Superior temporal gyrus (tissue), 1 donor: ENCODE measurements at regions not wholly inside any gene's neighbourhood (a gene's known extent, or its start where the extent isn't known, plus 50 kb on each side); places are given as distances from the start of the nearest gene placed in this dataset.
"Not testable (repeated sequence)": the region's sequence is repeated elsewhere in the genome, so short reads cannot be mapped to it uniquely, and the experiment has no call there.

Experiments
- DNase-seq: peaks from one replicate; pipeline ENCODE4 v3.0.0-alpha.2; 2016; ENCODE audit errors: extremely low spot score

DNA sequence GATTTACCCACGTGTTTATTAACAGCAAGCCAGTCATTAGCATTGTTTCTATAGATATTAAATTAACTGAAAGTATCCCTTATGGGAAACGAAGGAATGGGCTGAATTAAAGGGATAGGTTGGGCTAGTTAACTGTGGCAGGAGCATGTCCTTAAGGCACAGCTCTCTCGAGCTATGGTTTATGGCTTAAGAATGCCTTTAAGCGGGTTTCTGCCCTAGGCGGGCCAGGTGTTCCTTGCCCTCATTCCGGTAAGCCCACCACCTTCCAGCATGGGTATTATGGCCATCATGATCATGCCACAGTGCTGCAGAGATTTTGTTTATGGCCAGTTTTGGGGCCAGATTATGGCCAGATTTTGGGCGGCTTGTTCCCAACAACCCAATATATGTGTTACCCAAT lies 569.9 kb upstream of the MBL2 start:
- DNase-seq = not testable (repeated sequence)

DNA sequence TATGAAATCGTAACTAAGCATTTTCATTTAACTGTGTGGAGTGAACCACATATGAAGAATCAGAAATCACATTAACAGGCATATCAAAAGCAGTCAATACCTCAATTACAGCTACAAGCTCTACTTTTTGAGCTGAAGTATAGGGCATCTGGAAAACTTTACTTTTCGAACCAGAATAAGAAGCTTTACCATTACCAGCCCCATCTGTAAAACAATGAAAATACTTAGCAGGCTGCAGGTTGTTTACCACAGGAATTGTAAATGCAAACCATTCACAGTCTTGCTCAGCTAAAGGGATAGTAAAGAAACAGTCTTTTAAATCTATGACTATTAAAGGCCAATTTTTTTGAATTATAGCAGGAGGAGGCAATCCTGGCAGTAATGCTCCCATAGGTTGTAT lies 565.6 kb upstream of the MBL2 start:
- not testable (repeated sequence) for DNase-seq

DNA sequence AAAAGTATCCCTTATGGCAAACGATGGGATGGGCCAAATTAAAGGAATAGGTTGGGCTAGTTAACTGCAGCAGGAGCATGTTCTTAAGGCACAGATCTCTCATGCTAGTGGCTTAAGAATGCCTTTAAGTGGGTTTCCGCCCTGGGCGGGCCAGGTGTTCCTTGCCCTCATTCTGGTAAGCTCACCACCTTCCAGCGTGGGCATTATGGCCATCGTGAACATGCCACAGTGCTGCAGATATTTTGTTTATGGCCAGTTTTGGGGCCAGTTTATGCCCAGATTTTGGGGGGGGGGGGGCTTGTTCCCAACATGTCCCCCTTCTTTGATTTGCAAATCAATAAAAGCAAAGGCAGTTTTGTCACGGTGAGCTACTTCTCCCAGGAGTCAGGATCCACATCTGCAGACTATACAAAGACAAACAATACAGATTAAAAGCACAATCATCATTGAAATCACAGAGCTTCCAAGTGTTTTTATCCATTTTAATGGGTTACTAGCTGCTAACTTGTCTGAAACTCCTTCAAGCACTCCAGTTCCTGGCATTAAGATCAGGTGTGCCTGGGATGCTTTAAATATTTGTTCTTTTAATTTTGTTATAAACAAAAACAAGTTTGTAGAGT lies 563.3 kb upstream of the MBL2 start:
- DNase-seq = not testable (repeated sequence)

GRCh38 chr10:53331460-53331859 lies 558.9 kb upstream of the MBL2 start:
- no peak for DNase-seq

DNA sequence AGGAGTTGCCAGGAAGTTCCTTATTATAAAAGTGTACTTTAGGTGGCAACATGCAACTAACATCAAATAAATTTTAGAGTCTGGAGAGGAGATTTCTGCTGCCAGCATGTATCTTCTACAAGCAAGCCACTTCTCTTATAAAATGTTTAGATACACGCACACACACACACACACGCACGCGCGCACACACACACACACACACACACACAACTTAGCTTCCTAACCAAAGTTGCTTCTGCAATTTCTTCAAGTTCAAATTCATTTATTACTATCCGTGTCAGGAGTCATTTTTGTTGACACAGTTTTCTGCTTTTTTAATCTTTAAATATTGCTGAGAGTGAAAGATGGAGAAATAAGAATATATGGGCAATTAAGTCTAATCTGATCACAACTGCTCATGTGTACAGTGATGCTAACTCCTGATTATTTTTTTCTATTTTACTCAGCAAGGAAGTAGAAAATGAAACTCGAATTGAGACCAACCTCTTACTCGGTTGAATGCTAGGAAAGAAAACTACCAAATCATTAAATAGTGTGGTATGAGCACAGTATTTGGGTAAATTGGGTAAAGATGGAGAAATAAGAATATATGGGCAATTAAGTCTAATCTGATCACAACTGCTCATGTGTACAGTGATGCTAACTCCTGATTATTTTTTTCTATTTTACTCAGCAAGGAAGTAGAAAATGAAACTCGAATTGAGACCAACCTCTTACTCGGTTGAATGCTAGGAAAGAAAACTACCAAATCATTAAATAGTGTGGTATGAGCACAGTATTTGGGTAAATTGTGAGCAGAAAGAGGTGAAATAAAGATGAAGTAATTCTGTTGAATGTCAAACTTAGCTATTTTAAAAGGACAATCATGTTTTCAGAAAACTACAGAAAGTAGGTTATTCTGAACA lies 554.1 kb upstream of the MBL2 start:
- DNase-seq = not testable (repeated sequence)

GRCh38 chr10:53325066-53325465 lies 552.5 kb upstream of the MBL2 start:
- DNase-seq = no peak

GRCh38 chr10:53315709-53316108 lies 543.1 kb upstream of the MBL2 start:
- DNase-seq = no peak

- no peak for DNase-seq
Observed at GRCh38 chr10:53314876-53315275, 542.3 kb upstream of the MBL2 start.

DNA sequence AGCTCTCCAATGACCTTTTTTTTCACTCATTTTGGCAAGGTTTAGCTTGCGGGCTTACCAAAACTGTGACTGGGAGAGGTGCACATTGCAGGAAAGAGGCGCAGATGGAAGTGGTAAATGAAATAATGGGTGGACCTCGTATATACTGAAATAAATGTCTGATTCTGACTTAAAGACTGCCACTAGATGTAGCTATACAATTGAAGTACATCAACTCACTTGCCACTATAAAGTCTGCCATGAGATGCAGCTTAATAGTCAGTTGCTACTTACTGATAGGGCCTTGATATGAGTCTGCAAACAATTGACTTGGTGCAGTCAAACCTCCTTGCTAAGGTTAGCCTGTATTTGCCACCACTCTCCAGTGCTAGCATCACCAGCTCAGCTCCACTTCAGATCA lies 525.9 kb upstream of the MBL2 start:
- no peak for DNase-seq

DNA sequence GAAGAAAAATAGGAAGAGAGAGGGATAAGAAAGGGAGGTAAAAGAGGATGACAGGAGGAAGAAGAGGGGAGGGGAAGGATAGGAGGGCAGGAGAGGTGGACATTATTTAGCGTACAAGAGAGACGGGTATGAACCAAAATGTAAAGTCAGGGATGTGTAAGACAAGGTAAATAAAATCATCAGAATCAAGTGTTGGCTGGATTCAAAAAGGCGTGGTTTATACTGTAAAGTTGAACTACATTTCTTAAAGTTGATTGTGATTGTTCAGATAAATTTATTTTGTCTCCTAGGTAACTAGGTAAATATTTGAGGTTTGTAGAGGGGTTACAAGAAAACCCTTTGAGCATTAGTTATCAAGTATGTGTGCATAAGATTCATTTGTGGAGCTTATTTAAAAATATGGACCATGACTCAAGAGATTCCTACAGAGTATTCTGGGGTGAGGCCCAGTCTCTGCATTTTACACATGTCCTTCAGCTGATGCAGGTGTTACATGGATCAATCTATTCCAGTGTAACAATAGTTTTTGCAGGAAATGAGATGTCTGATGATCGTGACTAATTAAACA lies 512.1 kb upstream of the MBL2 start:
- DNase-seq = no peak

GRCh38 chr10:53276797-53277196 lies 504.2 kb upstream of the MBL2 start:
- DNase-seq = no peak

DNA sequence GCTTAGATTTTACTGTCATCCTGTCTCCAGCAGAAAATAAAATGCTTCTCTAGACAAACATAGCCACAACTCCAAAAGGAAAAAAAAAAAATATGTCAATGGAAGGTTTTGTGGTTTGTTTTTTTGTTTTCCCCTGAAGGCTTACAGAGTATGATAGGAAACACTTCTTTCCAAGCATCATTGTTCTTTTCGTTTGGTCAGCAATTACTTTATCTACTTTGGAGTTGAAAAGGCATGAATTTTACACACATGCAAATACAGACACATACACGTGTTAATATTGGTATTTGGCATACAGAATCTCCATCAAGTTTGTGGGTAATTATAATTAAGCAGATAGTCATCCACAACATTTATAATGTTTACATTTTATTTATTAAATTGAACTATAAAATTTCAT lies 496.9 kb upstream of the MBL2 start:
- DNase-seq = no peak

GRCh38 chr10:53260213-53260612 lies 487.6 kb upstream of the MBL2 start:
- DNase-seq = no peak

- no peak for DNase-seq
Observed at GRCh38 chr10:53256623-53257022, 484.0 kb upstream of the MBL2 start.

DNA sequence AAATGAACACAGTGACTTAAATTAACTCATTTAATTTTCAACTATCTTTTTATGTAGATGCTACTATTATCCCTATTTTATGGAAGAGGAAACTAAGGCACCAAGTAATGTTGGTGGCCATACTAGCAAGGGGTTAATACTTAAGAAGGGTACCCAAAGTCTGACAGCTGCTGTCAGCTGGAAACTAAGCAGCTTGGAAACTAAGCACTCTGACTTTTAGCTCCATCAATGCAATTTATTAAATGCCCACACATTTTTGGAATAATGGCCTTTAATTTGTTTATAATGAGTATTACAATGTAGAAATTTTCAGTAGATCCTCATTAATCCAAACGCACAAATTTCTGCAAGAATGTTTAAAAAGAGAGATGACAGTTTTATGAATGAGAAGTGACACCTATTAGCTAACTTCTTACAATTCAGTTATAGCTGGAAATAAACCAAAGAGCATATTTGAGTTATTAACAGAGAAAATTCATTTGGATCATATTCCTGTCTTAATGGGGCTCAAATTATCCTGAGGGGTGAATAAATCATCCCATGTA lies 483.1 kb upstream of the MBL2 start:
- DNase-seq = no peak

DNA sequence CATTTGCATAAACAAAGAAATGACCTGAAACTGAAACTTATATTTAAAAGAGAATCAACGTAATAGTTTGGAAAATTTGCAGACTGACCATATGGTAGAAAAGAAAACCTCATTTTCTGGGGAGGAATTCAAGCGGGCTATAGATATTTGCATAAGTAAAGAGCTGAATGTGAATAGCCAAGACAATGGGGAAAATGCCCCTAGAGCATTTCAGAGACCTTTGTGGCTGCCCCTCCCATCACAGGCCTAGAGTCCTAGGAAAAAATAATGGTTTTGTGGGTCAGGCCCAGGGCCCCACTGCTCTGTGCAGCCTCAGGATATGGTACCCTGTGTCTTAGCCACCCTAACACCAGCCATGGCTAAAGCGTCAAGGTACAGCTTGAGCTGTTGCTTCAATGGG lies 480.6 kb upstream of the MBL2 start:
- DNase-seq = no peak

DNA sequence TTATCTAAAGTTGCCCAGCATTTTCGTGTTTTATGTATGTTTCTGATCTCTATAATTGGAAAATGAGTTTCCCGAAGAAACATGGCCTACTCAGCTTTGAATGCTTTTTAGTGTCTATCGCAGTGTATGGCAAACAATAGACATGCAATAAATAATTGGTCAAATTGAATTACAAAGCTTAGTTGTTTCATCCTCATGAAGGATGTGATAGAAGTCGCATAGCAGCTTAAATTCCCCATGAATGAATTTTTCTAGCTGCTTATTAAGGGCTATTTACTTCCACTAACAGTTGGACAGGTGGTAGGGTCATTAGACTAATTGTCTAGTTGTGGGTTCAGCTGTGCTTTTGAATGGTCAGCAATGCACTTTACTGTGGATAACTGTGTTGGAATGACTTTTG lies 467.3 kb upstream of the MBL2 start:
- DNase-seq = no peak

DNA sequence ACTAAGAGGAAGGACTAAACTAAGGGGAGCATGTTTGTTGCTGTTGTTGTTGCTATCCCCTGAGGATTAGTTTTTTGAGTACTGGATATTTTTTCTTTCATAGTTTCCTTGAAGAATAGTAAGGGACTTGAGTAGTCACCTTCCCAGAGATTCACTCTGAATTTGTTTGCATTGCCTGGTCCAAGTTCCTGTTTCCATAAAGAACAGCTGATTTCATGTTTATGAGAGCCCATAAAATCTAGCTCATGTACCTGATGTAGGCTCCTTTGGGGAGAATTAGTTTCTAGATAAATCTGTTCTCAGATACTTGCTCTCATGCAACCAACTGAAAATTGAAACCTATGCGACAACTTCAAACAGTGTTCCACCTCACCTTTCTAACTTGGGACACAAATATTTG lies 464.4 kb upstream of the MBL2 start:
- DNase-seq = no peak

- no peak for DNase-seq
Observed at GRCh38 chr10:53233749-53234148, 461.2 kb upstream of the MBL2 start.

- DNase-seq = no peak
Observed at GRCh38 chr10:53230651-53231050, 458.1 kb upstream of the MBL2 start.

- no peak for DNase-seq
Observed at GRCh38 chr10:53223851-53224250, 451.3 kb upstream of the MBL2 start.

- no peak for DNase-seq
Observed at GRCh38 chr10:53222806-53223205, 450.2 kb upstream of the MBL2 start.
